ENCODE measurements at regions not wholly inside any gene's neighbourhood (a gene's known extent, or its start where the extent isn't known, plus 50 kb on each side); places are given as distances from the start of the nearest gene placed in this dataset.

- no peak overlapping the region for H3K4me3 ChIP-seq (ENCODE audit: low read depth, low read length)
- no peak for TF ChIP-seq CTCF (IDR thresholded peaks at IDR 0.05; ENCODE audit: low read depth, low read length)
Observed at GRCh38 chr3:150222691-150223489, 185.2 kb upstream of the TSC22D2 start.

GRCh38 chr3:150221904-150222523 lies 186.1 kb upstream of the TSC22D2 start:
- TF ChIP-seq CTCF (IDR thresholded peaks at IDR 0.05; ENCODE audit: low read depth, low read length), result no peak
- H3K4me3 ChIP-seq (ENCODE audit: low read depth, low read length), result no peak overlapping the region

GRCh38 chr3:150220799-150221198 lies 187.3 kb upstream of the TSC22D2 start:
- TF ChIP-seq CTCF (IDR thresholded peaks at IDR 0.05; ENCODE audit: low read depth, low read length), result no peak
- H3K4me3 ChIP-seq (ENCODE audit: low read depth, low read length), result peak overlapping the region; percentile 17

- H3K4me3 ChIP-seq (ENCODE audit: low read depth, low read length), result no peak overlapping the region
- no peak for TF ChIP-seq CTCF (IDR thresholded peaks at IDR 0.05; ENCODE audit: low read depth, low read length)
Observed at GRCh38 chr3:150220041-150220440, 188.1 kb upstream of the TSC22D2 start.

GRCh38 chr3:150218841-150219240 lies 189.3 kb upstream of the TSC22D2 start:
- TF ChIP-seq CTCF (IDR thresholded peaks at IDR 0.05; ENCODE audit: low read depth, low read length), result no peak
- no peak overlapping the region for H3K4me3 ChIP-seq (ENCODE audit: low read depth, low read length)

GRCh38 chr3:150218236-150218635 lies 189.9 kb upstream of the TSC22D2 start:
- no peak overlapping the region for H3K4me3 ChIP-seq (ENCODE audit: low read depth, low read length)
- no peak for TF ChIP-seq CTCF (IDR thresholded peaks at IDR 0.05; ENCODE audit: low read depth, low read length)

- TF ChIP-seq CTCF (IDR thresholded peaks at IDR 0.05; ENCODE audit: low read depth, low read length), result no peak
- no peak overlapping the region for H3K4me3 ChIP-seq (ENCODE audit: low read depth, low read length)
Observed at GRCh38 chr3:150217691-150218090, 190.4 kb upstream of the TSC22D2 start.

Data from WI38 (cell line).